PC-9 (cell line): ENCODE measurements at regions not wholly inside any gene's neighbourhood (a gene's known extent, or its start where the extent isn't known, plus 50 kb on each side); places are given as distances from the start of the nearest gene placed in this dataset.

Experiments used
- BruUV-seq: library from RNA; stranded (reverse); fragments of 400-500 nt; replicated peaks from 2 replicates; lab custom pipeline; 2021; lab: Mats Ljungman, UMichigan
- CTCF ChIA-PET: fragments of 300-600 bp; sonication (Branson Sonifier 250); formaldehyde crosslinking; loops from one replicate; lab custom pipeline; 2022; ENCODE audit warnings: antibody characterized with exemption; lab: Charles Lee
- POLR2A ChIA-PET: fragments of 300-600 bp; sonication (Branson Sonifier 250); formaldehyde crosslinking; loops from one replicate; lab custom pipeline; 2022; ENCODE audit warnings: antibody characterized with exemption; ENCODE audit not compliant: unreplicated experiment; lab: Charles Lee
- DNase-seq, 2 experiments: peaks; one replicate each; pipeline versions ENCODE4 v3.0.0 to v3.0.0-alpha.2; 2015 to 2022; ENCODE audit warnings: mixed read lengths in 1 of 2
- H2AFZ ChIP-seq: fragments of 200-600 bp; sonication (generic); 2 replicates; pipeline ENCODE4 v1.8.1; 2017; ENCODE audit warnings: antibody characterized with exemption
- H3F3A ChIP-seq: fragments of 200-600 bp; sonication (generic); 2 replicates; pipeline ENCODE4 v1.8.1; 2017; ENCODE audit warnings: antibody characterized with exemption, mild to moderate bottlenecking, low read depth; ENCODE audit not compliant: insufficient read depth
- H3K27ac ChIP-seq: fragments of 200-600 bp; sonication (generic); 2 replicates; pipeline ENCODE4 v1.6.1; 2016; ENCODE audit warnings: mixed run types
- H3K27me3 ChIP-seq: fragments of 200-600 bp; sonication (generic); 2 replicates; pipeline ENCODE4 v1.6.1; 2016; ENCODE audit warnings: low read depth, mixed run types; ENCODE audit not compliant: insufficient read depth
- H3K36me3 ChIP-seq: fragments of 200-600 bp; sonication (generic); 2 replicates; pipeline ENCODE4 v1.6.1; 2016; ENCODE audit warnings: low read depth, mixed run types
- H3K4me1 ChIP-seq: fragments of 200-600 bp; sonication (generic); replicated peaks from 2 replicates; pipeline ENCODE4 v1.6.1; 2016; ENCODE audit warnings: mixed run types; ENCODE audit not compliant: insufficient read depth
- H3K4me2 ChIP-seq: fragments of 200-600 bp; sonication (generic); 2 replicates; pipeline ENCODE4 v1.6.1; 2017; ENCODE audit warnings: mixed run types
- H3K4me3 ChIP-seq: fragments of 200-600 bp; sonication (generic); 2 replicates; pipeline ENCODE4 v1.6.1; 2016; ENCODE audit warnings: mixed run types
- H3K79me2 ChIP-seq: fragments of 200-600 bp; sonication (generic); 2 replicates; pipeline ENCODE4 v1.6.1; 2017; ENCODE audit warnings: low read depth, mixed run types
- H3K9me2 ChIP-seq: fragments of 200-600 bp; sonication (generic); 2 replicates; pipeline ENCODE4 v1.8.1; 2017; ENCODE audit warnings: mild to moderate bottlenecking; ENCODE audit not compliant: insufficient read depth
- H3K9me3 ChIP-seq: fragments of 200-600 bp; sonication (generic); 2 replicates; pipeline ENCODE4 v1.8.1; 2016; ENCODE audit warnings: low read depth; ENCODE audit not compliant: insufficient read depth
- H4K20me1 ChIP-seq: fragments of 200-600 bp; sonication (generic); 2 replicates; pipeline ENCODE4 v1.8.1; 2017; ENCODE audit not compliant: insufficient read depth
- CTCF ChIP-seq: fragments of 200-600 bp; sonication (generic); conservative IDR thresholded peaks from 2 replicates; pipeline ENCODE4 v1.6.1; 2017; ENCODE audit warnings: mixed run types, antibody characterized with exemption, mild to moderate bottlenecking, moderate library complexity
- EZH2 ChIP-seq: fragments of 200-600 bp; sonication (generic); IDR thresholded peaks from 2 replicates; pipeline ENCODE4 v1.8.0; 2017; ENCODE audit warnings: antibody characterized with exemption, low read depth
- intact Hi-C: fragments of 100-400 bp; cut with micrococcal nuclease; formaldehyde crosslinking; loops from one replicate; pipeline ENCODE4 v1.10.0; 2022; ENCODE audit not compliant: unreplicated experiment

- no peaks in the 10 kb centered on the region for H3K79me2 ChIP-seq
- no peak overlapping the region for H3K4me2 ChIP-seq
- POLR2A ChIA-PET, result no interaction called here
Measured at GRCh38 chr10:85231534-85232270, 903.3 kb downstream of the CCSER2 start.

GRCh38 chr10:85235258-85235657 is 906.9 kb downstream of the CCSER2 start:
- intact Hi-C loops, result no loop called here
- no peaks in the 10 kb centered on the region for H4K20me1 ChIP-seq
- no peak overlapping the region for H3K4me3 ChIP-seq
- H3K4me2 ChIP-seq, result no peak overlapping the region
- no peaks in the 10 kb centered on the region for H3K9me2 ChIP-seq
- no peaks in the 10 kb centered on the region for H3K4me1 ChIP-seq
- H3K27me3 ChIP-seq, result 0 out of 2 replicates have a peak, but pooled peaks cover 3% of the 10 kb centered on the region
- H2AFZ ChIP-seq, result no peak overlapping the region
- TF ChIP-seq CTCF (no peak), EZH2 (no peak)
- CTCF ChIA-PET, result no interaction called here
- H3K36me3 ChIP-seq, result no peaks in the 10 kb centered on the region
- H3F3A ChIP-seq, result no peaks in the 10 kb centered on the region
- no peaks in the 10 kb centered on the region for H3K79me2 ChIP-seq
- no peaks in the 10 kb centered on the region for H3K9me3 ChIP-seq
- no peak for DNase-seq
- no TSS peak for BruUV-seq
- no peak overlapping the region for H3K27ac ChIP-seq
- POLR2A ChIA-PET, result no interaction called here

More at GRCh38 chr10:85231534-85232270, 903.3 kb downstream of the CCSER2 start:
- no peaks in the 10 kb centered on the region for H4K20me1 ChIP-seq
- no peak overlapping the region for H3K27ac ChIP-seq
- no peaks in the 10 kb centered on the region for H3K9me2 ChIP-seq
- no peak overlapping the region for H2AFZ ChIP-seq
- no TSS peak for BruUV-seq
- DNase-seq, result no peak
- CTCF ChIA-PET, result no interaction called here
- no peaks in the 10 kb centered on the region for H3K4me1 ChIP-seq
- no peak overlapping the region for H3K4me3 ChIP-seq
- intact Hi-C loops, result no loop called here
- no peaks in the 10 kb centered on the region for H3K9me3 ChIP-seq
- no peaks in the 10 kb centered on the region for H3F3A ChIP-seq
- TF ChIP-seq CTCF, result no peak
- no peak for TF ChIP-seq EZH2
- no peaks in the 10 kb centered on the region for H3K27me3 ChIP-seq
- no peaks in the 10 kb centered on the region for H3K36me3 ChIP-seq

GRCh38 chr10:85238676-85239075 is 910.3 kb downstream of the CCSER2 start:
- ChIA-PET CTCF (no interaction called here), POLR2A (no interaction called here)
- Histone ChIP-seq H3K27ac (no peak overlapping the region), H3F3A (no peaks in the 10 kb centered on the region), H3K9me3 (no peaks in the 10 kb centered on the region), H3K4me3 (no peak overlapping the region), H3K4me2 (no peak overlapping the region), H2AFZ (no peak overlapping the region), H3K79me2 (no peaks in the 10 kb centered on the region), H3K27me3 (0 out of 2 replicates have a peak, but pooled peaks cover 3% of the 10 kb centered on the region), H3K4me1 (no peaks in the 10 kb centered on the region), H4K20me1 (no peaks in the 10 kb centered on the region), H3K36me3 (no peaks in the 10 kb centered on the region), H3K9me2 (no peaks in the 10 kb centered on the region)
- intact Hi-C loops, result no loop called here
- no peak for DNase-seq
- TF ChIP-seq CTCF, result no peak
- TF ChIP-seq EZH2, result no peak
- BruUV-seq, result no TSS peak
